HG03025 (cell line): ENCODE measurements at regions not wholly inside any gene's neighbourhood (a gene's known extent, or its start where the extent isn't known, plus 50 kb on each side); places are given as distances from the start of the nearest gene placed in this dataset.

Source experiments
- ATAC-seq: cut with Tn5 transposase; IDR thresholded peaks from one replicate; pipeline ENCODE4 v1.9.1; 2021; ENCODE audit warnings: mild to moderate bottlenecking, moderate library complexity; ENCODE audit not compliant: unreplicated experiment, low FRiP score

GRCh38 chr9:91119142-91119541 lies 242.6 kb downstream of the AUH start:
- no peak for ATAC-seq

DNA sequence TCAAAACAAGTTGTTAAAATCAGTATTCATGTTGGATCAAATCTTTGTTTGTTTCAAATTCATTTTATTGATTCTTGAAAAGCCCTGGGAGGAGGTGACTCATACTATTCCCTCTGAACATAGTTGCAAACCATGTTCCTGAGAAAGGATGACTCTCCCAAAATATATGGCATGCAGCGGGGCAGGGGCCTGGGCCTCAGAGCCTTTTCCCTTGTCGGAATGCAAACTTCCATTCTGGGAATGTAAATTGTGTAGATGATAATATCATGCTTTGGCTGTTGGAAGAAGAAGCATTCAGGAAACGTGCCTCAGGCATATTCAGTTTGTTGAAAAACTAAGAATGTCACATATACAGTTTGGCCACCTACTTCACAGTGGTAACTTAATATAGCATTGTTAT lies 242.0 kb downstream of the AUH start:
- ATAC-seq, result no peak

- no peak for ATAC-seq
Measured at GRCh38 chr9:91120200-91120599, 241.5 kb downstream of the AUH start.

- ATAC-seq, result no peak
Measured at GRCh38 chr9:91122755-91123154, 239.0 kb downstream of the AUH start.

- no peak for ATAC-seq
Measured at GRCh38 chr9:91126761-91127445, 234.8 kb downstream of the AUH start.

- ATAC-seq, result no peak
Measured at GRCh38 chr9:91127653-91128052, 234.1 kb downstream of the AUH start.

GRCh38 chr9:91130796-91131318 lies 230.9 kb downstream of the AUH start:
- ATAC-seq, result no peak

GRCh38 chr9:91131433-91131839 lies 230.3 kb downstream of the AUH start:
- ATAC-seq, result no peak

GRCh38 chr9:91132576-91133073 lies 229.1 kb downstream of the AUH start:
- no peak for ATAC-seq

- no peak for ATAC-seq
Measured at GRCh38 chr9:91134608-91135007, 227.1 kb downstream of the AUH start.

DNA sequence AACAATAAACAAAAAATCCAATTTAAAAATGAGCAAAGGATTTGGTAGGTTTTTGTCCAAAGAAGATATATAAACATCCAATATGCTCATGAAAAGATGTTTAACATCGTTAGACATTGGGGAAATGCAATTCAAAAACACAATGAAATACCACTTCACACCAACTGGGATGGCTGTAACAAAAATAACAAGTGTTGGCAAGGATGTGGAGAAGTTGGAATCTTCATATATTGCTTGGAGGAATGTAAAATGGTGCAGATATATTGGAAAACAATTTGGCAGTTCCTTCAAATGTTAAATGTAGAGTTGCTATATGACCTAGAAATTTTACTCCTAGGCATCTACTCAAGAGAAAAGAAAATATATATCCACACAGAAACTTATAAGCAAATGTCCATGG lies 224.3 kb downstream of the AUH start:
- no peak for ATAC-seq

DNA sequence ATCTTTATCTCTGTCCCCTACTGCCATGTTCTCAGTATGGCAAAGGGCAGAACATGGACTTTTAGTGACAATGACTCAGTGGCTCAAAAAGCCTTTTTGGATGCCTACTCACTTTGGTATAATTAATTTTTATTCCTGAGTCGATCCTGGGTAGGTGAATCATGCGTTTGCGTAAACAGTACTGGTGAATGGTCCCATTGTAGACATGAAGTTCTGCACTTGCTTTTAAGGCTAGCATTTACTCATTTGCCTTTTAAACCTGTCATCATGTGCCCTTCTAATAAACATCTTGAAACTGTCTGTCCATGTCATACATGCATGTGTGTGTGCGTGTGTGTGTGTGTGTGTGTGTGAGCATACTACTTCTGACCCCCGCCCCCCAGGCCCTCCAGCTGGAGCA lies 223.0 kb downstream of the AUH start:
- no peak for ATAC-seq

DNA sequence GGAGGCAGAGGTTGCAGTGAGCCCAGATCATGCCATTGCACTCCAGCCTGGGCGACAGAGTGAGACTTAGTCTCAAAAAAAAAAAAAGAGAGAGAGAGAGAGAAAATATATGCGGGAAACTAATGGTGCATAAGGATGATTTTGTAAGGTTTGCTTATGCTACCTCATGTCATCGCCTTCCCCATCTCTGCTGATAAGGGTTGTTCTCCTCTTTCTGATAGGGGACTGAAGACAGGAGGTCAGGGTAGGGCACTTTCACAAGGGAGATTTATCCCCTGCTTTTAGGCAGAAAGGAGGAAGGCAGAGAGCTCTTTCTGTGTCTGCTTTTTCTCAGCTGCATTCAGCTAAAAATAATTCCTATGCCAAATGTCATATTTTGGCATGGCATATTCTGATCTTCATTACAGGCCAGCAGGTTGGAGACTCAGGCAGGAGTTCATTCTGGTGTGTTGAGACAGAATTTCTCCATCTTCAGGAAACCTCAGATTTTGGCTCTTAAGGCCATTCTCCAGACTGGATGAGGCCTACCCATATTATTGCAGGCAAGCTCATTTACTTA lies 220.2 kb downstream of the AUH start:
- no peak for ATAC-seq

DNA sequence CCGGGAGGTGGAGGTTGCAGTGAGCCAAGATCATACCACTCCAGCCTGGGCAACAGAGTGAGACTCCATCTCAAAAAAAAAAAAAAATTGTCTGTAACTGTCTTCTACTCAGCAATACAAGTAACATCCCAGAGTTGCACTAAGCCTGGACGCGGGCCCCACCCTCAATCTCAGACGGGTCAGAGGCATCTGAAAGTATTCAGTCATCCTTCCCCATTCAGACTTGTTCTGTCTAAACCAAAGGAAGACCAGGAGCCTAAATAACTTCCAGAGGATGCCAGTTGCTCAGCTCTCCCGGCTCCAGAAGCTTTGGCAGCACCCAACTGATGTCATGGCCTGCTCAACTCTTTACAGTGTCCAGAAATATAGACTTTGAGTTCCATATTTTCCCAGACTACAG lies 218.6 kb downstream of the AUH start:
- no peak for ATAC-seq

GRCh38 chr9:91143642-91144041 lies 218.1 kb downstream of the AUH start:
- ATAC-seq, result no peak

- ATAC-seq, result no peak
Measured at GRCh38 chr9:91144769-91145168, 216.9 kb downstream of the AUH start.

GRCh38 chr9:91145496-91145895 lies 216.2 kb downstream of the AUH start:
- ATAC-seq, result no peak

- no peak for ATAC-seq
Measured at GRCh38 chr9:91146391-91147019, 215.2 kb downstream of the AUH start.

- no peak for ATAC-seq
Measured at GRCh38 chr9:91147079-91147708, 214.5 kb downstream of the AUH start.

- no peak for ATAC-seq
Measured at GRCh38 chr9:91148306-91148705, 213.4 kb downstream of the AUH start.

DNA sequence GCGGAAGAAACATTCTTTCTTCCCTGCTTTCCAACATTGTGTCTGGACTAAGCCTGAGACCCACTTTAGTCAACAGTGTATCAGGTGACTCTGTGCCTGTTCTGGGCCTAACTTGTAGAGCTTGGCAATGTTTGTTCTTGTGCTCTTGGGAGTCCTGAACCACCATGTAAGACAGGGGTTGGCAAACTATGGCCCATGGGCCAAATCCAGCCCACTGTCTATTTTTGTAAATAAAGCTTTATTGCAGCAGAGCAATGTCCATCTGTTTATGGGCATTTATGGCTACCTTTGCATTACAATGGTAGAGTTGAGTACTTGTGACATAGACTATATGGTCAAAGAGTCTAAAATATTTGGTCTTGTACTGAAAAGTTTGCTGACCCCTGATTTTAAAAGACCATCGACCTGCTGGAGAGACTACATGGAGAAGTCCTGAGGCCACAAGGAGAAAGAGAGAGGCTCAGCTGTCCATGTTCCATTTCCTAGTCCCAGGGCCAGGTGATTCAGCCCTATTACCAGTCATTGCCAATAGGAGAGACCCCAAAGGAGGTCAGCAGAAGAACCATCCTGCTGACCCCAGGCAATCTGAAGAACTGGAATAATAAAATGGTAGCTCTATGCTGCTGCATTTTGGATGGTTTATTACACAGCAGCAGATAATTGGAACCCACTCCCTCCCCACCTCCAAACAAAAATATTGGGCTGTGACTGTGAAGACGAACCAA lies 211.3 kb downstream of the AUH start:
- no peak for ATAC-seq
